ENCODE measurements at regions not wholly inside any gene's neighbourhood (a gene's known extent, or its start where the extent isn't known, plus 50 kb on each side); places are given as distances from the start of the nearest gene placed in this dataset.
"Not testable (repeated sequence)": the region's sequence is repeated elsewhere in the genome, so short reads cannot be mapped to it uniquely, and the experiment has no call there.

DNA sequence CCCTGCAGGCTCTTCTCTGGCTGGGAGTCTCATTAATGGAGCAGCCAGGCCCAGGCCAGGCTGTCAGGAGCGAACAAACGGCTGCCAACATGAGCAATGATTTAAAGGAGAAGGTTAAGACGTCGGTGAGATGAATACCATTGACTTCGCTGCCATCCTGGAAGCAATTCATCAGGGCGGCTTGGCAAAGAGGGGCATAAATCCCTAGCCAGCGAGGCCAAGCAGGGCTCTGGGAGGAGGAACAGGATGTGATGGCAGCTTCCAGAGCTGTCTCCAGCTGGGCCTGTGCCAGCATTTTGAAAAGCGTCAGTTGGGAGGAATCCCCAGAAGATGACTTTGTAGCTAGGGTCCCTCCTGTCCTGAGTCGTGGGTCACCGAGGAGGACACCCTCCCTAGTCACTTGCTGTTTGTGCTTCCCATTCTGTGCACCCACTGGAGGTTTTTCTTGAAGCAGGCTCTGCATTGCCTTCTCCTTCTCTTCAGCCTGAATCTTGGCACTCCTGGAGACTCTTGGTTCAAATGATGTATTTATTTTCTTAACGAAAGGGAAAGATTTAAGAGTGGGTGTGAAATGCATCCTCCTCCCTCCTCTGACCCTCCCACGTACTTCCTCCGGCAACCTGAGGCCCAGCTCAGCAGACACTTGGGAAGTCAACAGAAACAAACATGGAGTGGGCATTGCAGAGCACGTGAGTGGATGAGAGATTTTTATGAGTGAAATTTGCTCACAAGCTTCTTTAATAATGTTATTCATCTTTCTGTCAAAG is 476.3 kb upstream of the CADM1 start:
- no peak for DNase-seq (ENCODE audit: low read depth in 2 of 2)

DNA sequence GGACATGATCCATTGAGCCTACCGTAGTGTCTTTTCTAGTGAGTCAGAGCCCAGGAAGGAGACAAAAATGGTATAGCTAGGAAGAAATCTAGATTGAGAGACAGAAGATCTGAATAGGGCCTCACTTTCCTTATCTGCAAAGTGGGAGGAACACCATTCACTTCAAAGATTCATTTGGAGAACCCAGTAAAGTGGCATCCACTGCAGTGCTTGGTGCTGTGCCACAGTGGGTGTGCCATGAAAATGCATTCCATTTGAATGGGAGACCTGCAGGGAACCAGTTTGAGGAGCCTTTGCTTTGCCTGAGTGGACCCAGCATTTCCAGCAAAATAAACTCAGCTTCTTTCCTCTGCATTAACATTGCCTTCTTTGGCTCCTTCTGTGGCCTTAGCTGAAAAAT is 470.5 kb upstream of the CADM1 start:
- DNase-seq (ENCODE audit: low read depth in 2 of 2), result no peak

DNA sequence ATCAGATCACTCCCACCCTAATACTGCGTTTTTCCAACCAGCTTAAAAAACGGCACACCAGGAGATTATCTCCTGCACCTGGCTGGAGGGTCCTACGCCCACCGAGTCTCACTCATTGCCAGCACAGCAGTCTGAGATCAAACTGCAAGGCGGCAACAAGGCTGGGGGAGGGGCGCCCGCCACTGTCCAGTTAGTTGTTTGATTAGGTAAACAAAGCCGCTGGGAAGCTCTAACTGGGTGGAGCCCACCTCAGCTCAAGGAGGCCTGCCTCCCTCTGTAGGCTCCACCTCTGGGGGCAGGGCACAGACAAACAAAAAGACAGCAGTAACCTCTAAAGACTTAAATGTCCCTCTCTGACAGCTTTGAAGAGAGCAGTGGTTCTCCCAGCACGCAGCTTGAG is 463.0 kb upstream of the CADM1 start:
- not testable (repeated sequence) for DNase-seq (ENCODE audit: low read depth in 2 of 2)

DNA sequence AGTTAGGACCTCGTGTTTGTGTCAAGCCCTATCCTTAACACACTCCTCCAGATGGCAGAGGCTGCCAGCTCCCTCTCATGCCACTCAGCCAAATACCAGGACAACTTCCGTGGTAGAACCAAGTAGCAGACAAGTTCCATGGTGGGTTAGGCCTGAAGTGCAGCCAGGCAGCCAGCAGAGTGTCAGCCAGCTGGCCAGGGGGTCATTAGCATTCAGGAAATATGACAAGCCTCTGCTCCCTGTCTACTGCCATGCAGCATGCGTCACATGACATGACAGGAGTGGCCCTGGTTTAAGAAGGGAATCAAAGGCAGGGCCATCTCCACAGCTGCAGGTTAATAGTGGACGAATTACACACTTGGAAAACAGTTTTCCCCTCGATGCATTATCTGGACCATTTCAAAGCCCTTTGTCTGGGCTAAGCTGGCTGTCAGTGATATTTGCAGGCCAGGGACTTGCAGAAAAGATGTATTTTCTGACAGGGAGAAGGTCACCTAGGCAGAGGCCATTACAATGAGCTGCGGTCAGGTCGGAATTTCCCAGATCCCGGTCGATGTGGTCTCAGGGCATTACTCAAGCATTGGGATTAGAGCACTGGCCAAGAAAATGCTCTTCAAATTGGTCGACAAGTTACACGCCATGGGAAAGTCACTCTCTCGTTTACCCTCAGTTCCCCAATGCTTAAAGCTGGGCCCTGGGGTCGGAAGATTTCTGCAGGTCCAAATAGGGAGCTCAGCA is 461.7 kb upstream of the CADM1 start:
- DNase-seq (ENCODE audit: low read depth in 2 of 2), result no peak

DNA sequence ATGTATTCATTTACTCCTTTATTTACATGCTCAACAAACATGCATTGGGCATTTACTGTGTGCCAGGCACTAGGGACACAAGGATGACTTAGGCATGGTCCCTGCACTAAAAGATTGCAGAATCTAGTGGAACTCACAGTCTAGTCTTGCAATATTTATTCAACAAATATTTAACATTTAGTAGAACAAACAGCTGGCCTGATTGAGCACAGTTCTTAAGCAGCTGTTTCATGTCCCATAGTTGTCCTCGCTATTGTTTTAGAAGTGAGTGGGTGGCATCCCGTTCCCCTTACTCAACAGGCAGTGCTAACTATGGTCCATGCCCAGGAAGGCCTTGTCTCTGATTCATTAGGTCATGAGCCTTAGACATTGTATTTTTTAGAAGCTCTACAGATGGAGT is 459.9 kb upstream of the CADM1 start:
- DNase-seq (ENCODE audit: low read depth in 2 of 2), result no peak

DNA sequence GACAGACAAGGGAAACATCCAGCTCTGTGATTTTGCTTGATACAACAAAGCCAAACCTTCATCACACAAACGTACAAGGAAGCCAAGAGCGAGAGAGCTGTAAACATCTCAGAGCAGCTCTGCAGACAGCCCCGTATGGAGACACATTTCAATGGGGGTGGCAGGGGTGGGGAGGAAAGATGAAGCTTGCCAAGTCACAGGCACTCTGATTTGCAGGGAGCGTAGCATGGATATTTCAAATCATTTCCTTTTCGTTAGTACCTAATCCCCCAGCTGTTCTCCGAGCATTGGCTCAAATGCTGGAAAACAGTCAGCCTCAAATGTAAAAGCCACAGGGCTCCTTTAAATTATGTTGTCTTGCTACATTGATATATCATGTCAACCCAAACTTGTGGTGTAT is 458.9 kb upstream of the CADM1 start:
- no peak for DNase-seq (ENCODE audit: low read depth in 2 of 2)

DNA sequence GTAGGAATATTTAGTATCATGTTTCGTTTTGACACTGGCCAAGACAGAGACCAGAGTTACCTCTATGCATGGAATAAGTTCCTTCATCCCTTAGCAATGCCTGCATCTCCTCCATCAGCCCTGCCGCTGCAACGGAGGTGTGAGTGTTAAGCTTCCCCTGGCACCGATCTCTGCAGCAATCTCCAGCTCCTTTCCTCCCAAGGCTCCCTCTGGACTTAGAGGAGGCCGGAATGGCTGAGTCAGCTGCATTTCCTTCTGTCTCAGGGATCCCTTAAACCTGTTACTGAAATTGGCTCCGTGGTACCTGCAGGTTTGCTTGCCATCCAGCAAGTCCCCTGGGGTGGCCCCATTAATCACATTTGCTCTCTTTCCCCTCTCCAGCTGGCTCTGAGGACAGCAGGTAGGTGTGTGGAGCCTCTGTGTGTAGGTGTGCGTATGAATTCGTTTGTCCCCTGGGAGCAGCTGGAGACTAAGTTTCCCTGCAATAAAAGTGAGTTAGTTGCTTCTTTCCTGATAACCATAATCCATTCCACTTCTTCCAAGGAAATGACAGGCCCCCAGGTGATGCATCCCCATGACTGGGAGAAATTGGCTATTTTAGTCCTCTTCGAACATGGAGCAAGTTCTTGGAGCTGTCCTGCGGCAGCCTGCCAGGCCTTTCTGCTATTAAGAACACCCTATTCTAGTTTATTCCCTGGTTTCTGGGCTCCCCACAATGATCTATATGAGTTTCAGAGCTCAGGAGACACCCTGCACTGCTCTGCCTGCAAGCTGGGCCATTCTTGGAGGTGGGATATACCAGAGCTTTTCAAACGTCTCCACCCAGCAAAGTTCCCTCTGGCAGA is 457.2 kb upstream of the CADM1 start:
- no peak for DNase-seq (ENCODE audit: low read depth in 2 of 2)

DNA sequence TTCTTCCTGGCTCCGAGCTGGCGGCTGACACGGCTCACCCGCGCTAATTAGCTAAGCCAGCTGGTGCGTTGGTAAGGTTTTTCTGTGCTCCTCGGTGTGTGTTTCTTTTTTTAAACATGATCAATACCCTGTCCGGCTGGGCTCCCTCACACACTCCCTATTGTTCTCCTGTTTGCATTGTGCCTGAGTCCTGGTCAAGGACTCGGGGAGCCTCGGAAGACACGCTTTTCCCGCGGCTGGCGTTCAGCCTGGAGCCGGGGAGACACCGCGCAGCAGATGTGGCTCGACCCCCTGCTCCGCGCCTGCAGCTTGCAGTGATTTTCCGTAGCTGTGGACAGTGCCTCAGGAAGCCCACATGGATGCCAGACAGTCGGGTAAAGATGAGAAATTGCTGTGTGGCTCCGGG is 454.9 kb upstream of the CADM1 start:
- no peak for DNase-seq (ENCODE audit: low read depth in 2 of 2)

DNA sequence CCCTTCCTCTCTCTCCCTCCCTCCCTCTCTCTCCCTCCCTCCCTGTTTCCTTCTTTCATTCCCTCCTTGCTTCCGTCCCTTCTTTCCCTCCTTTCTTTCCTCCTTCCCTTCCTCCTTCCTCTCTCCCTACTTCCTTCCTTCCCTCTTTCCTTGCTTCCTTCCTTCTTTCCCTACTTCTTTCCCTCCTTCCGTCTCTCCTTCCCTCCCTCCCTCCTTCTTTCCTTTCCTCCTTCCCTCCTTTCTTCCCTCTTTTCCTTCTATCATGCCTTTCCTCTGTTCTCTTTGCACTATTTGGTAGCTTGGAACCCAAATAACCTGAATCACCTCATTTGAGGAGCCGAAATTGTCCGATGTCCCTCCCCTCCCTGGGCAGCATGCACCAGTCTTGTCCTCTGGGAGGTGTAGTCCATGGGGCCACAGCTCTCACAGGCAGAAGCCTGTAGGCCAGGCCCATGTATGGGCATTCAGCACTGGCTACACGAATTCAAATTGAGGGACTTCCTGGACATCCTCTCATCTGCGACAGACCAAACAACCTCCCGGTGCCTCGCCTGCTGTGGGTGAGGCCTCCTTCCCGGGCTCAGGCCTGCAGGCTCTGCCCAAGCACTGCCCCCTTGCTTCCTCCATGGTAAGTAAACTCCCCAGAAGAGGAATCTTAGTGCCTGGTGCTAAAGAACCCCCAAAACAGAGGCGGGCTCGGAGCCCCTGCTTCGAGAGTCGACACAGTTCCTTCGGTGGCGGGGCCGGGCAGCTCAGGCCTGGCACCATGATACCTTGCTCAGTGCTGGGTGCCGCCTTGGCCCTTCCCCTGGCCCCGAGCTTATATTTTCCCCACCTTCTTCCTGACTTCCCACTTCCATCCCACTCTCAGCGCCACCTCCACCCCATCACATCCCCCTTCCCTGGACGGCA is 454.1 kb upstream of the CADM1 start:
- no peak for DNase-seq (ENCODE audit: low read depth in 2 of 2)

DNA sequence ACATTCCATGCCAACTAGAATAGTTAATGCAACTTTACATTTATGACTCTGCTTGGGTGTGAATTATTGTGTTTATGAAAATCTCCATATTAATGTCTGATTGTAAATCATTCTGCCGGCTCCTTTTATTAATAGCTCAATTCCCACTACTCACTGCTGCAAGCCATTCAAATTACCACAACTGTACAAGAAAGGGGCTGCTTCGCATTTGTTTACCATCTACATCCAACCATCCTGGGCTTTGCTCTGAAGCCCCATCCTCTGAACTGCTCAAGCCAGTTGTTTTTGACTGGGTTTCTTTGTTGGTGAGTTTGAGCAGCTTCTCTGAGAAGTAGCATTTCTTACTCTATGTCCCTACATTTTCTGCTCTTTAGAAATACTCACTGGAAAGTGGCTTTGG is 451.6 kb upstream of the CADM1 start:
- DNase-seq (ENCODE audit: low read depth in 2 of 2), result no peak

DNA sequence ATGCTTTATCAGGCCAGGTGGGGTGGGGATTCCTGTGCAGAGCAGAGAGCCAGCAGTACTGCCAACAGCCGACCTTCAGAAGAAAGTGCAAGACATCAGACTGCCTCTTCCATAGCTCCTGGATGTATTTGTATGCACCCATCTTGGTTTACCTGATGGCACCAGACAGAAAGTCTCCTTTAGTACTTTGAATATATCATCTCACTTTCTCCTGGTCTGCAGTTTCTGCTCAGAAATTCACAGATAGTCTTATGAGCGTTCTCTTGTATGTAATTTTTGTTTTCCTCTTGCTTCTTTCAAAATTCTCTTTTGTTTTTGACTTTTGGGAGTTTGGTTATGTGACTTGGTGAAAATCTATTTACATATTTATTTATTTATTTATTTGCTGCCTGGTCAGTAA is 446.4 kb upstream of the CADM1 start:
- no peak for DNase-seq (ENCODE audit: low read depth in 2 of 2)

DNA sequence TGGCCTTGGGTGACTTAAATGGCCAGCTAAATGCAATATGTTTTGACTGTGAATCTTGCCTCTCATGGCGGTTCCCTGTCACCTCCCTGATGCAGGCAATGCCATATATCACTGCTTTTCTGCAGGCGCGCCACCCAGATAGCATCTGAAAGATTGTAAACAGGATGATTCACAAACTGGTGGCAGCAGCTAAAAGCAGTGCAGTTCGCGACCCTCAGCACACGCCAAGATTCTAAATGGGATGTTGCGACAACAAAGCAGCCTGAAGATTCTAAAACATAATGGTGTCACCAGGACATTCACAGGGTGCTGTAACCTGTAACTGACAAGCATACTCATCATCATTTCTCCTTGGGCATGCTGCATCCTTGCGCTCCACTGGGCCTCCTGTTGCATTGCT is 440.4 kb upstream of the CADM1 start:
- no peak for DNase-seq (ENCODE audit: low read depth in 2 of 2)

DNA sequence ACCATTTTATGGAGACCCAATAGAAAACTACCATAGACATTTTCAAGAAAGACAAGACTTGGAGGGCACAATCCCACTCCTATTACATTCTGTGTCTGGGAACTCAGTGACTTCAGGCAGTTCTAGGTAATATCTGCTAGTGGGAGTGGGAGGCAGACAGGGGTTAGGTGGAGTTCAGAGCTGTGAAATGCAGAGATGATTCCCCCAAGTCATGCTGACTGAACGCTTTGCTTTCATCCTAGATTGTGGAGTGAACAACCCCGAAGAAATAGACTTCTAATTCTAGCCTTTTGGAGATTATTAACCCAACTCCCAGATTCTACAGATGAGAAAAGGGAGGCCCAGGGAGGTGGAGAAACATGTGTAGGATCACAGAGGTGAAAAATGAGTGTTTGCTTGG is 437.8 kb upstream of the CADM1 start:
- no peak for DNase-seq (ENCODE audit: low read depth in 2 of 2)

DNA sequence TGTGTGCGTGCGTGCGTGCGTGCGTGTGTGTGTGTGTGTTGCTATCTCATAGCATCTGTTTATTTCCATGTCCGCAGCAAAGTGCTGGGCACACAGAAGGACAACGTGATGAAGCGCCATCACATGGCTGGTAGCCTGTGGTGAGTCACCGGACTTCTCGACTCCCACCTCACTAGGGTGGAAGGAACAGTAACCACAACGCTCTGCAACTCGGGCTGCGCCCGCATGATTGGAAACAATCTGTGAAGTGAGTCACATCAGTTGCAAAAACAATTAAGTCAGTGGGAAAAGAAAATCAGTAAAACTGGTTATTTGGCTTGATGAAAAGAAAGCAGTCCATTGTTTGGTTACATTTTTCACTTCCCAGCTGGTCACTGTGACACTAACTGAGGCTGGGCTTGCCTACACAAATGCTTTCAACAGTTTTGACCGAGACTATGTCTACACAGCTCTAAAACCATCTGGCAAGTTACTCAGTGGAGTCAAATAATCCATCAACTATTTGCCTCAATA is 437.3 kb upstream of the CADM1 start:
- peak; percentile 75 to 76 for DNase-seq (ENCODE audit: low read depth in 2 of 2)

DNA sequence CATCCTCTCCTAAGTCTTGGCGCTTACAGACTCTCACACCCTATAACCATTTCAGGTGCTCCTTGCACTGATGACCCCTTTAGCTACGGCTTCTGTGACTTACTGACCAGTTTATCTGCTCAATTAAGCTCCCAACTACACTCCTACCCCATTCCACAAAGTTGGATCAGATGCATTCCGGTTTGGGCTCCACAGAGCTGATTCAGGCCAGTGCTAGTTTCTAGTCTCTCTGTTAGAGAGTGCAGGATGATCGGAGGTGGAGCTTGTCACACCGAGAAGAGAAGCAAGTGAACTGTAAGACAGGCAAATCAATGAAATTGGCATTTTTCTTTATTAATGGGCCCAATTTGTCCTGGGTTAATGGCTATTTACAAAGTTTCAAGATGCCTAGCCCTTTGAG is 436.8 kb upstream of the CADM1 start:
- DNase-seq (ENCODE audit: low read depth in 2 of 2), result no peak

DNA sequence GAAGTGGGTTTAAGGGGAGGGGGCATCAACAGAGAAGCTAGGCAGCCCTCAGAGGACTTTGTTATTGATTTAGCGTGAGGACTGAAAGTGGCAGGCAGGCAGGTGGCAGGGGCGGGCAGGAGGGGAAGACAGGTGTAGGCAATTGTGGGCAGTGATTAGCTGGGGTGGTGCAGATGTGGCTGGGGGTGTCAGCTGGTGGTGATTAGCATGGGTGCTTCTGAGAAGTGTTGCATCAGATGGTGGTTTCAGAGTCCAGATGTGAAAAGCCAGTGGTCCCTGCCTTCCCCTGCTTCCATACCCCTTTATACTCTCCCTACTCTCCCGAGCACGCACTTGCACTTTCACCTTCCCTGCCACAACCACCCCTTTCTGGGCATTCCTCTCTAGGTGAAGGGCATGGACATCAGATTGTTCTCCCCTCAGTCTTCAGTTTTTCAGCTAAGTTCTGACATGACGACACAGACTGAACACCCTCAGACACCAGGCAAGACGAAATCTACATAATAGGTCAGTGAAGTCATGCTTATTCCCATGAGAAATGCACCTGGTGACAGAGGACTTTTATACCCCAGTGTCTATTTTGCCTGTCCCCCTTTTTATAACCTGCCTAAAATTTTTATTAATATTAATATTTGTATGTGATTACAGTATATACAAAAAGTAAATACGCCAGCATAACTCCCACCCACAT is 435.7 kb upstream of the CADM1 start:
- DNase-seq (ENCODE audit: low read depth in 2 of 2), result no peak

DNA sequence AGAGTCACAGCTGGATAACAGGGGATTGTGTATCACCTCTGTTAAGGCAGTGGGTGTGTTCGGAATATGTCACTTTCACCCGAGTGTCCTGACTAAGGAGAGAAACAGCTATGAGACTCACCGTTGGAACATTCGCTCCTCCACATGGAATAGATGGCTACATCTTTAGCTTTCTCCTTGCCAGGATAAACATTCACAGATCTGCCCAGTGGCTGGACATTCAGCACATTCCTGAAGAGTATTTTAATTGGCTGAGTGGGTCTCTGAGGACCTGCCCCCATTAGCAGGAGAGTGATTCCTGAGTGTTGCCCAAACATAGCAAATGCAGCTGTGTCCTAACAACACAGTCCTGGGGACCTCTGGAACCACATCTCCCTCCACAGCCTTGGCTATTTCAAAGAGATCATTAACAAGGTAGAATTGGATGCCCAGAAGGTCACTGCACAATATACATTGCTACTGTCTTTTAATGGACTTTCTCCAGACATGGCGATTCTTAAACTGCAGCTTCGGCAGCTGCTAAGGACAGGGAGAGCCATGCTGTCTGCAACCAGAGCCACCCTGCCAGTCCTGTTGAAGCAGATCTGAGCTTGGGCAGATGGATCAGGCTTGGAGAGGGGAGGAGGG is 435.0 kb upstream of the CADM1 start:
- no peak for DNase-seq (ENCODE audit: low read depth in 2 of 2)

DNA sequence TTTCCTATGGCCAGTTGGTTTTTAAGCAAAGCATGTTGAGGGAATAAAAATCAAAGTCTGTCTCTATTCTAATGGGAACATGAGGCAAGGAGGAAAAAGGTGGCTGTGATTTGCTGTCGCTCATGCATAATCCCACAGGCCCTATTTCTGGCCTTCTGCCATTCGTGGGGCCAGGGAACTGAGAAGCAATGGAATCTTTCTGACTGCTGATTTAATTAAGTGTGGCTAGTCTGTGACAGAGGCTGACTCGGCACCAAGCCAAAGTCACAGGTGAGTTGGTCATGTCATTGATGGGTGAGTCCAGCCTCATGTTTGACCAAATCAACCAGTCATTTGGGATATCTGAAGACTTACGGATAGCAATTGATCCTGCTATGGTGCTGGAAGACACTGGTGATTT is 429.3 kb upstream of the CADM1 start:
- no peak for DNase-seq (ENCODE audit: low read depth in 2 of 2)

DNA sequence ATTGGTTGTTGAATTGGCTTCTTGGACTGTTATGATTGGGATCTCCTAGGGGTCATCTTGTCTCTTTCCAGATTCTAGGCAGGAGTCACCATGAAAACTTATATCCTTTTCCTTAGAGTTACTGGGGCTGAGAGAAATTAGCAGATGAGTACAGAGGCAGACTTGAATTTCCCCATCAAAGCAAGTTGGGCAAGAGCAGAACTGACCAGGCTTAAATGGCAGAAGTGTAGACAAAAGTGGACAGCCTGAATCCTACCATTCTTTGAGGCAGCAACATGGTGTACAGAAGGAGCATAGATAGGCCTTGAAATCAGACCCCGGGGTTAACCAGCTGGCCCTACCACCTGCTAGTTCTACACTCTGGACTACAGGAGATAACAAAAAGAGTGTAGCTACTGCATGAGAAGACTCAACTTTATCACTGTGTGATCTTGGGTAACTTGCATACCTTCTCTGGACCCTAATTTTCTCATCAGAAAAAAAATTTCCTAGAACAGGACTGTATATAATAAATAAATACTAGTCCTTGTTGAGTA is 427.4 kb upstream of the CADM1 start:
- no peak for DNase-seq (ENCODE audit: low read depth in 2 of 2)
